ENCODE measurements at regions not wholly inside any gene's neighbourhood (a gene's known extent, or its start where the extent isn't known, plus 50 kb on each side); places are given as distances from the start of the nearest gene placed in this dataset.

- DNase-seq = no peak
These were observed 53.1 kb upstream of the TRIM67 start for GRCh38 chr1:231108516-231109302.

GRCh38 chr1:231107600-231108326 is 54.1 kb upstream of the TRIM67 start:
- DNase-seq = no peak

- no peak for DNase-seq
These were observed 54.7 kb upstream of the TRIM67 start for GRCh38 chr1:231107151-231107550.

GRCh38 chr1:231106347-231106746 is 55.5 kb upstream of the TRIM67 start:
- peak; percentile 97 for DNase-seq

GRCh38 chr1:231104917-231105316 is 56.9 kb upstream of the TRIM67 start:
- no peak for DNase-seq

GRCh38 chr1:231103961-231104360 is 57.9 kb upstream of the TRIM67 start:
- no peak for DNase-seq

- DNase-seq = no peak
These were observed 60.1 kb upstream of the FAM89A start for GRCh38 chr1:231099996-231100767.

GRCh38 chr1:231099311-231099710 is 59.3 kb upstream of the FAM89A start:
- DNase-seq = no peak

- DNase-seq = no peak
These were observed 55.5 kb upstream of the FAM89A start for GRCh38 chr1:231095595-231095994.

GRCh38 chr1:231094421-231094820 is 54.4 kb upstream of the FAM89A start:
- no peak for DNase-seq

GRCh38 chr1:231093156-231093922 is 53.3 kb upstream of the FAM89A start:
- DNase-seq = no peak

- DNase-seq = no peak
These were observed 52.3 kb upstream of the FAM89A start for GRCh38 chr1:231092380-231092779.

GRCh38 chr1:231091831-231092301 is 51.8 kb upstream of the FAM89A start:
- DNase-seq = peak; percentile 22

GRCh38 chr1:231091415-231091814 is 51.4 kb upstream of the FAM89A start:
- DNase-seq = no peak

Measured in fibroblast of skin of back (primary cell).